GM13976 (cell line): ENCODE measurements at regions not wholly inside any gene's neighbourhood (a gene's known extent, or its start where the extent isn't known, plus 50 kb on each side); places are given as distances from the start of the nearest gene placed in this dataset.

ENCODE experiments used
- DNase-seq: peaks from one replicate; pipeline ENCODE4 v3.0.0; 2012; ENCODE audit warnings: low spot score
- in situ Hi-C: fragments of 300-500 bp; cut with MboI; formaldehyde crosslinking; loops from one replicate; pipeline ENCODE4 v1.12.0; 2022; ENCODE audit warnings: low sequenced_read_pairs, mixed read lengths, inconsistent platforms; ENCODE audit not compliant: unreplicated experiment
- TF ChIP-seq, protein P1 (sequence below): IDR thresholded peaks from 2 replicates; pipeline ENCODE4 v1.5.1; 2012; ENCODE audit warnings: borderline replicate concordance, mild to moderate bottlenecking; ENCODE audit not compliant: insufficient read depth; ENCODE audit errors: extremely low read depth, missing control alignments, control extremely low read depth

DNA sequence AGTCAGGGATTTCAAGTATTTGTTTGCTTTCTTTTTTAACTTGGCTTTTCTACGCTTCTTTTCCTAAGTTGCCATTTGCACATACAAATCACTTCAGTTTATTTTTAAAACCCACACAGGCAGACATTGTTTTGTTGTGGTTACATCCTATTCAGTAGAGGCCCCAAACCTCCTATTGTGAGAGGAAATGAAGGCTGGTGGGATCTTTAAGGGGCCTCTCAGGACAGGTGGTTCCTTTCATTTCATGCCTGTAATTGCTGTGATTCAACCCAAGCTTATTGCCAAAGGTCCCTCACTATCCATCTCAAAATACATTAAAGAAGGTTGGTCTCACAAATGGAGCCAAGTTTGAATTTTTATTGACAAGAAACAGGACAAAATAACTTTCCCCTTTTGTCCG is 257.1 kb downstream of the ADAMTS20 start:
- DNase-seq, result no peak
- in situ Hi-C loops, result loop anchor here (25.0 kb wide), 2 partner anchors 708 to 808 kb away; partner anchors contain the start of gene PRICKLE1
- TF ChIP-seq, protein P1, sequence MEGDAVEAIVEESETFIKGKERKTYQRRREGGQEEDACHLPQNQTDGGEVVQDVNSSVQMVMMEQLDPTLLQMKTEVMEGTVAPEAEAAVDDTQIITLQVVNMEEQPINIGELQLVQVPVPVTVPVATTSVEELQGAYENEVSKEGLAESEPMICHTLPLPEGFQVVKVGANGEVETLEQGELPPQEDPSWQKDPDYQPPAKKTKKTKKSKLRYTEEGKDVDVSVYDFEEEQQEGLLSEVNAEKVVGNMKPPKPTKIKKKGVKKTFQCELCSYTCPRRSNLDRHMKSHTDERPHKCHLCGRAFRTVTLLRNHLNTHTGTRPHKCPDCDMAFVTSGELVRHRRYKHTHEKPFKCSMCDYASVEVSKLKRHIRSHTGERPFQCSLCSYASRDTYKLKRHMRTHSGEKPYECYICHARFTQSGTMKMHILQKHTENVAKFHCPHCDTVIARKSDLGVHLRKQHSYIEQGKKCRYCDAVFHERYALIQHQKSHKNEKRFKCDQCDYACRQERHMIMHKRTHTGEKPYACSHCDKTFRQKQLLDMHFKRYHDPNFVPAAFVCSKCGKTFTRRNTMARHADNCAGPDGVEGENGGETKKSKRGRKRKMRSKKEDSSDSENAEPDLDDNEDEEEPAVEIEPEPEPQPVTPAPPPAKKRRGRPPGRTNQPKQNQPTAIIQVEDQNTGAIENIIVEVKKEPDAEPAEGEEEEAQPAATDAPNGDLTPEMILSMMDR, result no peak

DNA sequence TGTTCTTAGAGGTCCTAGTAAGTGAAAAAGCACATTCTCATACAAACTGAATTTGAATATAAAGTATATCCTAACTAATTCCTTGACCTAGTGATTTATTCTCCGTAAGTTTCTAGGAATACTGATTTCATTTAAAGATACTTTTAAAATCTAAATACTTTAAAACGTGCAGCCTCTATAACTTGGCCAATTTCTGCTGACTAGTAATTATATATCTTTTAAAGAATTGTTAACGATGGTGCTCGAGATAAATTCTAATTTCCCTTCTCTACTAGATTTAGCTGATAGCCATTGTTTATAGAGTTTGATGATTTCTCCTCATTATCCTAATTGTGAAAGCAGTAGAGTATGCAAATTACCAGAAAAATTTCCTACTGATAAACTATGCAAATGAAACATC is 257.9 kb downstream of the ADAMTS20 start:
- in situ Hi-C loops, result loop anchor here (25.0 kb wide), 2 partner anchors 707 to 807 kb away; partner anchors contain the start of gene PRICKLE1
- TF ChIP-seq, protein P1, result no peak
- no peak for DNase-seq

DNA sequence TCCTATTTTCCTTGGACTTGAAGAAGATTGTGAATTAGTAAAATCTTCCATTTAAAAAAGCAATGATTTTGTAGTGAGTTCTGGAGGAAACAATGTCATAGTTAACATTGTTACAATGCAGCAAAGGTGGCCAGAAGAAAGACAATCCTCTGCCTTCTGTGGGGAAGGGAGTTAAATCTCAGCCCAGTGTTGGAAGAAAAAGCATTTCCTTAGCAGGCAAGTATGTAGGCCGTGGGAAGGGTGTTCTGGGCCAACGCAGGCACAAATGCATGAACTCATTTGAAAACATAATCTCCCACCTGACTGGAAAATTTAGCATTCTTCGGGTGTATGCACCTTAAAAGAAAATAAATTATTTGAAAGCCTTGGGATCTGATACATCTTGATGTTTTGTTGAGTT is 258.6 kb downstream of the ADAMTS20 start:
- TF ChIP-seq, protein P1, result no peak
- in situ Hi-C loops, result loop anchor here (25.0 kb wide), 2 partner anchors 706 to 806 kb away; partner anchors contain the start of gene PRICKLE1
- DNase-seq, result no peak

DNA sequence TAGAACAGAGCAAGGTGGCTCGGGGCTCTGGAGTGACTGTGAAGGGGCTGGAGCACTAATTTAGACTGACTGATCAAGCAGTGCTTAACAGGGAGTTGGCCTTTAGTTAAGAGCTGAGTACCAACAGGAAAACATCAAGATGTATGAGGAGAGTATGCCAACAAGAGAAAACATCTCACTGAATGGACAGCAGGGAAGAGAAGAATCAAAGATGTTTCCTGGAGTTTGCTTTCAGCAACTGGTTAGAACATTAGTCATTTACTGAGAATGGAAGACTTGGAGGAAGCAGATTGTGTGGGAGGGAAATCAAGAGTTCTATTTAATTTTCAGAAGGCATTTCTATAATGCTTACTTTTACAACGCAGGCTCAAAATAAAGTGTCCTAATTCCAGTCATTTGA is 259.3 kb downstream of the ADAMTS20 start:
- no peak for DNase-seq

DNA sequence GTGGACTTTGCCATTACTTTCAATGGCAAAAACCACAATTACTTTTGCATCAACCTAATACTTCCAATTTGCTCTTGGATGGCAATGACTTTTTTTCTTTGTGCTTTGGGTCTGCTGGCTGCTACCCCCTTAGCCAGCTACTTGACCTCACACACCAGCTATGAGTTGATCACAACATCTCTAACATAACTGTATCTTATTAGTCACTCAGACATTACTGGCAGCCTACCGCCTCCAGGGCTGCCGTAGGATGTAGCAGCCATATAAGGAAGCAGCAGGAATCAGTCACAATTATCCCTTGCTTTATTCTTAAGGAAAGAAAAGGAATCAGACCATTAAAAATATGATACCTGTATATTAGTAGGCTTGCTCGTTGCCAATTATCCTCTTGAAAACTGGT is 260.5 kb downstream of the ADAMTS20 start:
- TF ChIP-seq, protein P1, result no peak
- no peak for DNase-seq
- in situ Hi-C loops, result loop anchor here (25.0 kb wide), 2 partner anchors 704 to 804 kb away; partner anchors contain the start of gene PRICKLE1

More for the DNA sequence above, 259.3 kb downstream of the ADAMTS20 start:
- TF ChIP-seq, protein P1, result no peak
- in situ Hi-C loops, result loop anchor here (25.0 kb wide), 2 partner anchors 705 to 805 kb away; partner anchors contain the start of gene PRICKLE1

DNA sequence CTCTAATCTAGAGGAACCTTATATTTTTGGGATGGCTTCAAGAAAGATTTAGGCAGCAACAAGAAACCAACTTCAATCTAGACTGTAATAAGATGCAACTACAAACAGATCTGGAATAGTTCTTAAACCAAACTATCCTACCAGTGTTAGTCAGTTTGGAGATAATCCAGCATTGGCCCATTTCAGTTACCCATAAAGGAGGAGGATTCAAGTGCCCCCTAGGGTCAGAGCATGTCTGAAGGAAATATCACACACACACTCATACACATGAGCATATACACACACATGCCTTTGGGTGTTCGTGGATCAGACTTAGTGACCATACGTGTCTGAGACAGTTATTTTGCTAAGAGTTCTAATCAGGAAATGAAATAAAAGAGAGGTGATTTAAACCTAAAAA is 261.2 kb downstream of the ADAMTS20 start:
- DNase-seq, result no peak
- in situ Hi-C loops, result loop anchor here (25.0 kb wide), 2 partner anchors 704 to 804 kb away; partner anchors contain the start of gene PRICKLE1
- TF ChIP-seq, protein P1, result no peak
